GM18502 (cell line): ENCODE measurements at regions not wholly inside any gene's neighbourhood (a gene's known extent, or its start where the extent isn't known, plus 50 kb on each side); places are given as distances from the start of the nearest gene placed in this dataset.
A peak's percentile ranks its signal among the peaks of the same experiment; 100 is the strongest.
"Not testable (repeated sequence)": the region's sequence is repeated elsewhere in the genome, so short reads cannot be mapped to it uniquely, and the experiment has no call there.

Experiments used
- ATAC-seq: cut with Tn5 transposase; IDR thresholded peaks from one replicate; pipeline ENCODE4 v1.9.1; 2021; ENCODE audit warnings: mild to moderate bottlenecking; ENCODE audit not compliant: unreplicated experiment, poor library complexity

DNA sequence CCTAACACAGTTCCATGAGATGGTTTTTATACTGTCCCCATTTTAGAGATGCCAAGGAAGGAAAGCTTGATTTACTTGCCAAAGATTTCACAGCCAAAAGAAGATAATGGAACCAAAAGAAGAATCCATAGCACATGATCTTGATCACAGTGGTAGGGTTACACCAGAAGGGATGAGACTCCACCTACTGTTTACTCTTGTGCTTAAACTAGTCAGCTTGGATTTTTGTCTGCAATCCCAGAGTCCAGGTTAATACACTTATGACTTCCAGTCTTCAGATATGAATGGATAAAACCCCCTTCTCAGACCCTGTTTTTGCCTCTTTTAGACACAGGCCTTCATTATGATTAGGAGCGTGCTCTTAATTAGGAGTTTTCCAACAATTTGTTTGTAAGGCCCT lies 454.2 kb downstream of the AEBP2 start:
- ATAC-seq: no peak

DNA sequence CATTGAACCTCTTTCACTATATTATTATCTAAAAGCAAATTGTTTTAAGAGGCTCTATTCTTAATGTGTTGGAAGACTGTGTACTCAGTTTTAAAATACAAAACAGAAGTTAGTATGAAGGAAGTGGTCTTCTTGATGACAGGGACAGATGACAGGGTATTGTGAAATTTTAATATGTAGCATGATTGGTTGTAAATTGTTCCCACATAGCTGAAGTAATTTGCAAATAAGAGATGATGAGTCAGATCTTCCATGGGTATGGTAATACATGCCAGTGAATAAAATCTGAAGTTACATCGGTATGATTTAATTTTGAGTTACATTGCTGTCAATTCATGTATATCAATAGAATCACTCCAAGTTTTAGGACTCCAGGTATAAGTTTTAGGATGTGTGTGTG lies 454.8 kb downstream of the AEBP2 start:
- no peak for ATAC-seq

DNA sequence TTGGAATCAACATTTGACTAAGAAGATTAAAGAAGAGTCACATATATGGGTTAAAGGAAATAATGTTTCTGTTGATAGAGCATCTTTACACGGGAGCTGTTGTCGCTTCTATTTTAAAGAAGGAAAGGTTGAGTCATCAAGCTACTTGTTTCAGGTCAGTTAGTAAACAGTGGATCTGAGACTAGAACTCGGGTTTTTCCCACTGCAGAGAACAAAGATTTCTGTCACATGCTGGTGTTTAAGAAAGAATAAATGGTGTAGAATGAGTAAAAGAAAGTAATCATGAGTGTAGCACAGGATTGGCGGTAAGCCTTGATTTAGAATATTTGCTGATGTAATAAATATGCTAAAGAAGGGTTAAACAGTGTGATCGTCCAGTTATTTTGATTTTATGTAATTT lies 455.5 kb downstream of the AEBP2 start:
- ATAC-seq: peak; percentile 71

GRCh38 chr12:19895246-19896020 lies 456.1 kb downstream of the AEBP2 start:
- no peak for ATAC-seq

- ATAC-seq: no peak
Measured at GRCh38 chr12:19896041-19896440, 456.7 kb downstream of the AEBP2 start.

GRCh38 chr12:19896534-19896933 lies 457.2 kb downstream of the AEBP2 start:
- ATAC-seq: no peak

- ATAC-seq: no peak
Measured at GRCh38 chr12:19897900-19898408, 458.7 kb downstream of the AEBP2 start.

GRCh38 chr12:19901841-19902240 lies 462.5 kb downstream of the AEBP2 start:
- no peak for ATAC-seq

DNA sequence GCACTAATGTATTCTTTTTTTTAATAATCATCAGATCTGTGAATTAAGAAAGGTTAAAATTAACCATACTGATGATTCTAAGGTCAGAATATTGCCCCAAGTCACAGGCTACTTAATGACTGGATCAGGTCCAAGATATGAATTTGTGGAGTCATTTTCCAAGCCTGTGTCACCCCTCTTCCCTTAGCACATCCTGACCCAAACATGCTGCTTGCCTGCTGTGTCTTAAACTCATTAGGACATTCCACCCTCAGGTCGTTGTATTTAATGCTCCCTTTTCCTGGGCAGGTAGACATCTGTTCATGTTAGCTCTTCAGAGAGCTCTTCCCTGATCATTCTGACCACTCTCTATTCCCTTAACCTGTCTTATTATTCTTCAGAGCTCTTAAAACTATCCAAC lies 463.5 kb upstream of the PDE3A start:
- no peak for ATAC-seq

DNA sequence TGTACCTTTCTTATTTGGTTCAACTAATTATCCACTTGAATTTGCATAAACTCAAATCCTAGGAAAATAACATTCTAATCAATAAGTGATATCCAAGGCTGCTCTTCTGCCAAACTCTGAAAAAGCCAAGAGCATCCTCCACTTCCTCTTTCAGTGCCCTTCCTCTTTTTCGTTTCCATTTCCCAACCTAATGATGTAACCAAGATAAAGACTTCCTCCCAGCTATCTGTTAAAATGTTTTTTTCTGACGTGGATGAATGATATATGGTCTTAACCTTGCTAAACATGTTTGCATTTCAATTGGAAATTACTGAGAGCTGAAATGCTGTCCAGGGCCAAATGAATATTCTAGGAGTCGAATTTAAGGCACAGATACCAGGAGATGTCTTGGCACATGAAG lies 459.5 kb upstream of the PDE3A start:
- no peak for ATAC-seq

- ATAC-seq: no peak
Measured at GRCh38 chr12:19909418-19909817, 458.9 kb upstream of the PDE3A start.

GRCh38 chr12:19910681-19911080 lies 457.7 kb upstream of the PDE3A start:
- ATAC-seq: no peak

- no peak for ATAC-seq
Measured at GRCh38 chr12:19912991-19913390, 455.3 kb upstream of the PDE3A start.

GRCh38 chr12:19915392-19916195 lies 452.7 kb upstream of the PDE3A start:
- ATAC-seq: no peak

- no peak for ATAC-seq
Measured at GRCh38 chr12:19916196-19916753, 452.1 kb upstream of the PDE3A start.

GRCh38 chr12:19916974-19917373 lies 451.4 kb upstream of the PDE3A start:
- no peak for ATAC-seq

GRCh38 chr12:19921716-19922115 lies 446.6 kb upstream of the PDE3A start:
- not testable (repeated sequence) for ATAC-seq

GRCh38 chr12:19922717-19923116 lies 445.6 kb upstream of the PDE3A start:
- ATAC-seq: no peak

GRCh38 chr12:19924360-19924759 lies 444.0 kb upstream of the PDE3A start:
- ATAC-seq: no peak

- ATAC-seq: no peak
Measured at GRCh38 chr12:19925841-19926240, 442.5 kb upstream of the PDE3A start.

DNA sequence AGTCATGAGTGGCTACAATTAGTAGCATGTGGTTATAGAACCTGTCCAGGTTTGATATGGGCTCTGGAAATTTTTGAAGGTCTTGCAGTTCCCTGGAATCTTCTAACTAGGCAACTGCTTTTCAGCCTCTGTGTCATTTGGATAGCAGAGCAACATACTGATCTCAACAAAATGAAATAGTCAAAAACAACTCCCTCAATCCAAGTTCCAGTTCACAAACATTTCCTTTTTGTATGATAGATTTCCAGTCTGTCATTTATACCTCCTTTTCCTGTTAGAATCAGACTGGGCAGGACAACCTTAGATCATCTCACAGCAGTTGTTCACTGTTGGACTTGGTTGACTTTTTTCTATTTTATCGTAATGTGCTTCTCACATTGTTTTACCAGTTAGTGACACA lies 442.1 kb upstream of the PDE3A start:
- no peak for ATAC-seq
